ENCODE measurements at regions not wholly inside any gene's neighbourhood (a gene's known extent, or its start where the extent isn't known, plus 50 kb on each side); places are given as distances from the start of the nearest gene placed in this dataset.

DNA sequence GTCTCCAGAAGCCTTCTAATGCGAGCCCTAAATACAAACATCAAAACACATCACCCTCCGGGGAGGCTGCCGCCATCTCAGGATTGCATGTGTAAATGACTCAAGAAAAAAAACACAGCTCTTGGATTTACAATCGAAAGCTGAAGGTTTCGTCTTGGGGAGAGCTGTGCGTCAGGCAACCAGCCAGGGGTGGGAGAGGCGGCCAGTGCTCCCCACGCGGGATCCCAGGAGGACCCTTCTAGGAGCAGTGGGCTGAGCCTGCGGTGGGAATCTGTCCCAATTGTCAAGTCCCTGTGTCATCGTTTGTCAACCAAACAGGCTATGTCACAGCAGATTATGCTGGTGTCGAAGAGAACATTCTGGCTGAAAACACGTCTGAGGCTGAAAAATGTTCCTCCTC lies 209.7 kb downstream of the ABCC12 start:
- no peaks in the 10 kb centered on the region for H3K4me1 ChIP-seq (replicated peaks in 1 of 2; ENCODE audit: control insufficient read depth in 2 of 2, insufficient read depth in 2 of 2, low read length in 2 of 2)
- H3K9me1 ChIP-seq (ENCODE audit: control insufficient read depth, insufficient read depth, low read length), result no peaks in the 10 kb centered on the region
- H3K36me3 ChIP-seq (ENCODE audit: control insufficient read depth, insufficient read depth, low read length), result no peaks in the 10 kb centered on the region
- TF ChIP-seq SRSF1 (IDR thresholded peaks at IDR 0.05; ENCODE audit: low read depth, low read length) (no peak), ZNF121 (CRISPR knock-in tag; conservative IDR thresholded peaks at IDR 0.05) (no peak), GABPA (tag; conservative IDR thresholded peaks at IDR 0.05; ENCODE audit: low read depth) (no peak), MEF2D (tag; conservative IDR thresholded peaks at IDR 0.05; ENCODE audit: low read depth) (no peak), ZNF707 (CRISPR knock-in tag; conservative IDR thresholded peaks at IDR 0.05) (no peak), SMAD4 (CRISPR knock-in tag; conservative IDR thresholded peaks at IDR 0.05) (no peak), FUS (optimal IDR thresholded peaks at IDR 0.05; ENCODE audit: low read depth, low read length) (no peak), KLF10 (CRISPR knock-in tag; IDR thresholded peaks at IDR 0.05) (no peak), ZNF644 (tag; IDR thresholded peaks at IDR 0.05; ENCODE audit: low read depth) (no peak)
- TF ChIP-seq, protein P1, sequence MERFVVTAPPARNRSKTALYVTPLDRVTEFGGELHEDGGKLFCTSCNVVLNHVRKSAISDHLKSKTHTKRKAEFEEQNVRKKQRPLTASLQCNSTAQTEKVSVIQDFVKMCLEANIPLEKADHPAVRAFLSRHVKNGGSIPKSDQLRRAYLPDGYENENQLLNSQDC (CRISPR knock-in tag; IDR thresholded peaks at IDR 0.05), result no peak
- TF ChIP-seq, protein P2, sequence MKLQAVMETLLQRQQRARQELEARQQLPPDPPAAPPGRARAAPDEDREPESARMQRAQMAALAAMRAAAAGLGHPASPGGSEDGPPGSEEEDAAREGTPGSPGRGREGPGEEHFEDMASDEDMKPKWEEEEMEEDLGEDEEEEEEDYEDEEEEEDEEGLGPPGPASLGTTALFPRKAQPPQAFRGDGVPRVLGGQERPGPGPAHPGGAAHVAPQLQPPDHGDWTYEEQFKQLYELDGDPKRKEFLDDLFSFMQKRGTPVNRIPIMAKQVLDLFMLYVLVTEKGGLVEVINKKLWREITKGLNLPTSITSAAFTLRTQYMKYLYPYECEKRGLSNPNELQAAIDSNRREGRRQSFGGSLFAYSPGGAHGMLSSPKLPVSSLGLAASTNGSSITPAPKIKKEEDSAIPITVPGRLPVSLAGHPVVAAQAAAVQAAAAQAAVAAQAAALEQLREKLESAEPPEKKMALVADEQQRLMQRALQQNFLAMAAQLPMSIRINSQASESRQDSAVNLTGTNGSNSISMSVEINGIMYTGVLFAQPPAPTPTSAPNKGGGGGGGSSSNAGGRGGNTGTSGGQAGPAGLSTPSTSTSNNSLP (IDR thresholded peaks at IDR 0.05; ENCODE audit: borderline replicate concordance, low read depth, low read length), result no peak
- intact Hi-C loops (cut with micrococcal nuclease) (no loop called here), in situ Hi-C loops (cut with MboI) (no loop called here)
- no peak for DNase-seq (ENCODE audit: extremely low read depth in 1 of 4, low spot score in 3 of 4)
- H2AFZ ChIP-seq (ENCODE audit: low read depth, low read length), result no peak overlapping the region
- ChIA-PET CTCF (ENCODE audit: low intra/inter-chr PET ratio) (no interaction called here), POLR2A (interaction anchor here (0.8 kb wide), 1 partner anchor 10 kb away, joined by 3 read pairs; no protein-coding TSS in a partner anchor)
- H3K9ac ChIP-seq (ENCODE audit: insufficient read depth in 1 of 2, low read depth in 2 of 2, low read length in 2 of 2), result no peak overlapping the region
- no peak for FAIRE-seq
- no TSS peak for BruUV-seq (replicated peaks)
- peaks cover 3 to 15% of the 10 kb centered on the region in 2 experiments; a peak in 2 of 5 replicates for H3K27me3 ChIP-seq (ENCODE audit: control insufficient read depth in 2 of 2, insufficient read depth in 2 of 2, low read length in 2 of 2)
- no peak overlapping the region for H3K4me3 ChIP-seq
- H3K9me3 ChIP-seq (replicated peaks; ENCODE audit: control insufficient read depth, insufficient read depth, low read depth, low read length), result no peaks in the 10 kb centered on the region
- WGBS (ENCODE audit: insufficient coverage, low coverage, missing lambda C conversion rate), result 0% methylated on average over 12 of the region's 13 CpGs
- no peak overlapping the region for H3K27ac ChIP-seq (ENCODE audit: extremely low read depth, low read depth, low read length)
- no peak overlapping the region for H3K4me2 ChIP-seq (ENCODE audit: insufficient read depth, low read length)
- no peak for ATAC-seq
- no peaks in the 10 kb centered on the region for H3K79me2 ChIP-seq (ENCODE audit: control insufficient read depth, insufficient read depth, low read length)
- H4K20me1 ChIP-seq (replicated peaks; ENCODE audit: control insufficient read depth, insufficient read depth, low read length), result no peaks in the 10 kb centered on the region
